D721Med (cell line): ENCODE measurements at regions not wholly inside any gene's neighbourhood (a gene's known extent, or its start where the extent isn't known, plus 50 kb on each side); places are given as distances from the start of the nearest gene placed in this dataset.

Experiments used
- DNase-seq: peaks from one replicate; pipeline ENCODE4 v3.0.0; 2011; ENCODE audit warnings: low spot score; ENCODE audit not compliant: insufficient read length
- FAIRE-seq: peaks from 2 replicates; lab custom pipeline; 2011; peaks lifted over from hg19 to GRCh38; lab: Jason Lieb, UNC
- CTCF ChIP-seq: IDR thresholded peaks from 2 replicates; pipeline ENCODE4 v1.5.1; 2012; ENCODE audit warnings: mild to moderate bottlenecking, control low read depth; ENCODE audit not compliant: insufficient read depth; ENCODE audit errors: missing control alignments

GRCh38 chr6:51336185-51336584 lies 517.5 kb downstream of the TFAP2B start:
- no peak for FAIRE-seq
- no peak for DNase-seq
- no peak for TF ChIP-seq CTCF

DNA sequence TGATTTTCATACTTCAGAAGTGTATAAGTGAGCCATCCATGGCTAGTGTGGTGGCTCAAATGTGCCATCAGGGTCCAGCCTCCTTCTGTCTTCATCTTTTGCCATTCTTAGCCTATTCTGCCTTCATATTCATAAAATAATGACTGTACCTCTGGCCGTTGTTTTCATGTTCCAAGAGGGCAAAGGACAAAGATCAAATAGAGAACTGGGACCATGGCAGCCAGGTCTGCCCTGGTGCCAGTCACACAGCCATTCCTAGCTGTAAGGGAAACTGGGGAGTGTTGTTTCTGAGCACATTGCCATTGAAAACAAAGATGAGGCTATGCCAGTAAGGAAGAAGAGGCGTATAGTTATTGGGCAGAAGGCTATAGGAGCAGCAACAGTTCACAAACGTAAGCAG lies 518.6 kb downstream of the TFAP2B start:
- no peak for TF ChIP-seq CTCF
- FAIRE-seq (no peak), DNase-seq (no peak)

DNA sequence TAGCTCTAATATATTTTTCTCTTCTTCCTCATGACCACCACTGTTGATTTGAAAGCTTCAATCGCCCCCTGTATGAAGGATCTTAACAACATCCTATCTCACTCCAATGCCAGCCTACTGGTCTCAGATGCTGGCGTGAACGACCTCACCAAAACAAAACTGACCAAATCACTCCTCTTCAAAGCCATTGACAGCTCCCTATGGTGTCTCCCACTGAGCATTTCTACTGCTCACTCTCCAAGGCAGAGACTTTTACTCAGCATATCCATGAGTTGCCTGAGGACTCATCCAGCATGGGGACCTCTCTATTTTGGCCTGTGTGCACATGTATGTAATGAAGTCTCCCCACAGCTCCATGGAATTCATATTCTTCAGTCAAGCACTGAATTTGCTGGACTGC lies 520.4 kb downstream of the TFAP2B start:
- no peak for TF ChIP-seq CTCF
- no peak for DNase-seq
- no peak for FAIRE-seq

- FAIRE-seq: no peak
- no peak for TF ChIP-seq CTCF
- no peak for DNase-seq
Observed at GRCh38 chr6:51339728-51340127, 521.1 kb downstream of the TFAP2B start.

- no peak for FAIRE-seq
- TF ChIP-seq CTCF: no peak
- DNase-seq: no peak
Observed at GRCh38 chr6:51342393-51342792, 523.7 kb downstream of the TFAP2B start.

DNA sequence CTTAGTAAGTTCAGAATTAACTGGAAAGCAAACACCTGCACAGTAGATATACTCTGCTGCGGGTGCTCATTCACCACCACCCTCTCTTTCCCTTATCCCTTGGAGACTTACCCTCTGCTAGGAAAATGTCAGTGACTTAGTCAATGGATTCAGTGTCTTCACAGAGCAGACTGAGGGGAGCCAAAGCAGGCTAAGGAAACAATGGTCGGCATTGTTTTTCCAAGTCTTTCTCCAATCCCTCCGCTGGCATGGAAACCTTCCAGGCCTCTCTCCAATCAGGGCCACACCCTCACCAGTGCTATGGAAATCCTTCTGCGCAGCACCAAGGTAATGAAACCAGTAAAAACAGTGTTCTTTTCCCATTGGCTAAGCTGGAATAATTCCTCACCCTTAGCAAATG lies 531.2 kb downstream of the TFAP2B start:
- FAIRE-seq (no peak), DNase-seq (no peak)
- TF ChIP-seq CTCF: no peak

- DNase-seq (no peak), FAIRE-seq (no peak)
- peak; percentile 38 for TF ChIP-seq CTCF
Observed at GRCh38 chr6:51350308-51350904, 531.7 kb downstream of the TFAP2B start.
